Activated naive CD4-positive, alpha-beta T cell treated with anti-CD3 and anti-CD28 coated beads, Interleukin-2, amount 50 U/mL, for 16 hours (primary cell): ENCODE measurements at regions not wholly inside any gene's neighbourhood (a gene's known extent, or its start where the extent isn't known, plus 50 kb on each side); places are given as distances from the start of the nearest gene placed in this dataset.

ENCODE experiments used
- DNase-seq: peaks from one replicate; pipeline ENCODE4 v3.0.0-alpha.2; 2020

- no peak for DNase-seq
Measured at GRCh38 chrX:15914486-15914885, 59.9 kb upstream of the AP1S2 start.

DNA sequence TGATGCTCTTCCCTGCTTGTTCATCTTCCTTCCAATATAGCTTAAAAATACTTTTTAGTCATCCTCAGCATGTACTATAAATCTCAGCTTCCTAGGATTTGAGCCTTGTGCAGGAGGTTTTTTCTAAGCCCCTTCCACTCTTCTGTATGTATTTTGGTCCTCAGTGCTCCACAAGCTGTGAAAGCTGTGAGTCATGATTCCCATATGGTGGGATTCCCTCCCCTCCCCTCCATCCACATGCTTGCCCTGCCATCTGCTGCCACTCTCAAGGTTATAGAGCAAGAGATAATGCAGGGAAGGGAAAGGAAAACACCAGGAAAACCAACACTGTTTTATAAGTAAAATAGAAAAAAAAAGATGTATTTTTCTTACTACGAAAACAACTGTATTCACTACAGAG lies 58.5 kb upstream of the AP1S2 start:
- no peak for DNase-seq

- DNase-seq: no peak
Measured at GRCh38 chrX:15911734-15912550, 57.3 kb upstream of the AP1S2 start.

DNA sequence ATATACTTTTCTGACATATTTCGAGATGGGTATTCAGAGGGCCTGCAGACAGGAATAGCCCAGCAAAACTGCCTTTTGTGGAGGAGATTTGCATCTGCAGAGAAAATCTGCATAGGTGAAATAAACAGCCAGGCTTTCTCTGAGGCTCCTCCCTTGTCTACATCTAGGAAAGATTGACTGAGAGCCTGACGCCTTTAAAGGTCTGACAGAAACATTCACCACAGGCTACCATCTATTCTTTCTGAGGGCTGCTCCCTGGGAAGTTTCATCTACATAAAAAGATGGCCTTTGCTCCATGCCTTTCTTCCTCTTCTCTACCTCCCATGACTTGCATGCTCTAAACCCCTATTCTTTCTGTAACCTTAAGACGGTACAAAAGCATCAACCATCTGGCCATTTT lies 55.0 kb upstream of the AP1S2 start:
- no peak for DNase-seq

GRCh38 chrX:15908603-15909290 lies 54.1 kb upstream of the AP1S2 start:
- DNase-seq: no peak

GRCh38 chrX:15906041-15906943 lies 51.7 kb upstream of the AP1S2 start:
- DNase-seq: no peak
